ENCODE measurements at regions not wholly inside any gene's neighbourhood (a gene's known extent, or its start where the extent isn't known, plus 50 kb on each side); places are given as distances from the start of the nearest gene placed in this dataset.
"Not testable (repeated sequence)": the region's sequence is repeated elsewhere in the genome, so short reads cannot be mapped to it uniquely, and the experiment has no call there.

DNA sequence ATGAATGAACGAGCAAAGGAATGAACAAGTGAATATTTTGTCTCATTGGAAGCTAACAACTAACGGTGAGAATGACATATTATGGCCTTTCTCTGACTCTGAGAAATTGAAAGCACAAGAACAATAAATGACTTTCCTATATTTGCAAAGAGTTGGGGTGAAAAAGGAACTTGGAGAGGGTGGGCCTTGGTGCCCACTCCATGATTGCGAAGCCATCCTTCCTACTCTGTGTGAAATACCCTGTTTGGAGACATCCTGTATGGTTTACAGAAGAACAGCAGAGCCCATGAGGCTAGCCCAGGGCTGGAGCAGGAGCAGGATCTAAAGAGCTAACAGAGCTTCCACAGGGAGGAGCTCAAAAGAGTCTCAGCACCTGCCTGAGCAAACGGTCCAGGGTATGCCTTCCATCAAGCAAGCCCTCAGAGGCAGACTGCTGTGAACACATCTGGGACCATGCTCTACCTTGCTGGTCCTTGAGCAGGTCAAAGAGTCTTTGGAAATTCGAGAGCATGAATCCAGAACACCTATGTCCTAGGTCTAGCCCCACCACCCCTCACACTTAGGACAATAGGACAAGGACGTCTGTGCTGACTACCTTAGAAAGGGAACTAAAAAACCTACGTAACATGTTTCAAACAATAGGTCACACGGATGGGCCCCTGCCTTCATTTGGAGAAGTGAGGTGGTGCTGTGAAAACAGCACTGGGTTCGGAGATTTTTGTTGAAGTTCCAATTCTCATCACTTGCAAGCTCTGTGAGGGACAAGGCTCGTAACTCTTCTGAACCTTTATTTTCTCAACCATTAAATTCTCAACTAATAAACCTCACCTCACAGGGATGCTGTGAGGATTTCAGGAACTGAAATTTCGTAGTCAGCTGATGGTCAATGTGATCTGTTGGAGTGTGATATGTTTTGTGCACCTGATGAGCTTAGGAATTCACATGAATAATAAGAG is 377.4 kb downstream of the RRAGC start:
- Histone ChIP-seq H3K4me3 (no peak overlapping the region), H3K4me1 (replicated peaks) (no peaks in the 10 kb centered on the region), H3K27ac (no peak overlapping the region), H3K9me3 (replicated peaks) (no peaks in the 10 kb centered on the region), H3K27me3 (replicated peaks) (no peaks in the 10 kb centered on the region; the same call in 1 of the 2 replicates), H3K36me3 (no peaks in the 10 kb centered on the region)
- no peak for DNase-seq (ENCODE audit: low read depth in 1 of 2, low spot score in 2 of 2)

DNA sequence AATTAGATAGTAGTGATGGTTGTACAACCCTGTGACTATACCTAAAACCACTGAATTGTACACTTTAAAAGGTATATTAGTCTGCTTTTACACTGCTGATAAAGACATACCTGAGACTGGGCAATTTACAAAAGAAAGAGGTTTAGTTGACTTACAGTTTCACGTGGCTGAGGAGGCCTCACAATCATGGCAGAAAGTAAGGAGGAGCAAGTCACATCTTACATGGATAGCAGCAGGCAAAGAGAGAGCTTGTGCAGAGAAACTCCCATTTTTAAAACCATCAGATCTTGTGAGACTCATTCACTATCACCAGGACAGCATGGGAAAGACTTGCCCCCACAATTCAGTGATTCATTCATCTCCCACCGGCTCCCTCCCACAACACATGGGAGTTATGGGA is 379.9 kb downstream of the RRAGC start:
- not testable (repeated sequence) for H3K27ac ChIP-seq; H3K4me3 ChIP-seq; DNase-seq (ENCODE audit: low read depth in 1 of 2, low spot score in 2 of 2); H3K9me3 ChIP-seq (replicated peaks); H3K4me1 ChIP-seq (replicated peaks); H3K36me3 ChIP-seq
- peaks cover 11% of the 10 kb centered on the region; the same call in 1 of the 2 replicates for H3K27me3 ChIP-seq (replicated peaks)

DNA sequence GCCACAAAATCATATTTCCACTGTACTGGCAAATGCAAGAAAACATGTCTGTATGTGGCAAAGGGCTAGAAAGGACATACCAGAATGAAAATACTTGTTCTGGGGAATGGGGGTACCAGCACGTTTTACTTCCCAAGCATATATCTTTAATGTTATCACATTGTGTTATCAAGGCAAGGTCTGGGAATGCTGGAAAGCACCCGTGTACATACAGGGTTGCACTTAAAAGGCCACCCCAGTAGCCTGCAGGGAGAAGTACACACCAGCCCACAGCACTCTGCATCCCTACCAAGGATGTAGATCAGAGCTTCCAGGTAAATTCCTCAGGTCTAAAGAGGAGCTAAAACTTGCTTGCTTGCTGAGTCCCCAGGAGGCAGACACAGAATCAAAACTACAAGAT is 381.8 kb downstream of the RRAGC start:
- no peak overlapping the region for H3K27ac ChIP-seq
- H3K4me1 ChIP-seq (replicated peaks), result no peaks in the 10 kb centered on the region
- H3K36me3 ChIP-seq, result no peaks in the 10 kb centered on the region
- DNase-seq (ENCODE audit: low read depth in 1 of 2, low spot score in 2 of 2), result no peak
- H3K9me3 ChIP-seq (replicated peaks), result no peaks in the 10 kb centered on the region
- peaks cover 11% of the 10 kb centered on the region; the same call in 1 of the 2 replicates for H3K27me3 ChIP-seq (replicated peaks)
- no peak overlapping the region for H3K4me3 ChIP-seq

GRCh38 chr1:38476850-38477178 is 382.8 kb downstream of the RRAGC start:
- Histone ChIP-seq H3K9me3 (replicated peaks) (no peaks in the 10 kb centered on the region), H3K4me1 (replicated peaks) (no peaks in the 10 kb centered on the region), H3K27me3 (replicated peaks) (peaks cover 11% of the 10 kb centered on the region; the same call in 1 of the 2 replicates), H3K36me3 (no peaks in the 10 kb centered on the region), H3K27ac (no peak overlapping the region), H3K4me3 (no peak overlapping the region)
- no peak for DNase-seq (ENCODE audit: low read depth in 1 of 2, low spot score in 2 of 2)

DNA sequence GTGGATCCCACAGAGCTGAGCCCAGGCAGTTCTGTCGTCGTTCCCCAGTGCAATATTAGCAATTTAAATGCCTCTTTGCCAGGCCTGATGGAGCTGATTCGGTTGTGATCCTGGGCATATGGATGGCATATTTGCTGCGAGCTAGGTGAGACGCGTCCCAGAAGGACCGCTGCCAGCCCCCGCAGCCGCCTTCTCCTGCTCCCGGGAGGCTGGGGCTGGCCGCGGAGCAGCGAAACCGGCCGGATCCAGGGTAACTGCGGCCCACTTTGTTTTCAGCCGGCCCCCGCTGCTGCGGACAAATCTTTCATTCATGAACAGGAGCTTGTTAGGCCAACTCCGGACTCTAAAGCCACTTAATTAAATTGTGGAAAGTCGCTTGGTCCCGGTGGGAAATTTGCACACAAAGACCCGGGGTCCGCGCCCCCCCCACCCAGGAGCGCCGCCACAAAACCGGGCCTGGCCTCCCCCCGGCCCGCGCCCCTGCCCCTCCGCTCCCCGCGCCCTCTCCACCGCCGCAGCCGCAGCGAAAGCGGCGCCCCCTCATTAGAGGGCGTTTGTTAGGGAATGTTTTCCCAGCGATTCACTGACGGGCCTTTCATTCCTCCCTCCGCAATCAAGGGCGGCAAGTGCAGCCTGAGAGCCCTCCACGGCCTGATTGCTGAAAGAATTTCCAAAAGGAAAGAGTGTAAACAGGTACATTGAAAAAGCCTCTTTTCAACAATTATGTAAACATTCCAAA is 383.3 kb downstream of the RRAGC start:
- no peak overlapping the region for H3K27ac ChIP-seq
- no peaks in the 10 kb centered on the region for H3K4me1 ChIP-seq (replicated peaks)
- no peak for DNase-seq (ENCODE audit: low read depth in 1 of 2, low spot score in 2 of 2)
- no peak overlapping the region for H3K4me3 ChIP-seq
- no peaks in the 10 kb centered on the region for H3K36me3 ChIP-seq
- no peaks in the 10 kb centered on the region for H3K9me3 ChIP-seq (replicated peaks)
- peaks cover 11% of the 10 kb centered on the region; the same call in 1 of the 2 replicates for H3K27me3 ChIP-seq (replicated peaks)

DNA sequence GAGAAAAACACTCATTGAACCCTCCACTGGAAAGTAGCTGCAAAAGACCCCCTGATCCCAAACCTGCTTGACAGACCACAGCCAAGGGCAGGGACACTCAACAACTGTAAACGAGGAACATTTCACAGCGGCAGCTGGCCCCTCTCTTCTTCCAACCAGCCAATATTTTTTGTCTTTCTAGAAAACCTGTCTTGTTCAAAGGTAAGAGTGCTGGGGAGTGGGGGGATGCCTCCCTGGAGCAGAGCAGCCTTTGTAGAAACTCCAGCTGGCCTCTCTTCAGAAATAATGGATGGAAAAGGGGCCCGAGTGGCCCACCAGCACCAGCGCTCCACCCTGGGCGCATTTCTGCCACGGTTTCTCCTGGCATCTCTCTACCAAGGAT is 384.0 kb downstream of the RRAGC start:
- no peak overlapping the region for H3K4me3 ChIP-seq

GRCh38 chr1:38474738-38475623 is 384.6 kb downstream of the RRAGC start:
- H3K9me3 ChIP-seq (replicated peaks), result no peaks in the 10 kb centered on the region
- no peak overlapping the region for H3K27ac ChIP-seq
- H3K27me3 ChIP-seq (replicated peaks), result peaks cover 11% of the 10 kb centered on the region; the same call in 1 of the 2 replicates
- H3K4me1 ChIP-seq (replicated peaks), result no peaks in the 10 kb centered on the region
- no peaks in the 10 kb centered on the region for H3K36me3 ChIP-seq
- H3K4me3 ChIP-seq, result no peak overlapping the region
- no peak for DNase-seq (ENCODE audit: low read depth in 1 of 2, low spot score in 2 of 2)

More for the DNA sequence above, 384.0 kb downstream of the RRAGC start:
- no peak for DNase-seq (ENCODE audit: low read depth in 1 of 2, low spot score in 2 of 2)
- H3K27ac ChIP-seq, result no peak overlapping the region
- no peaks in the 10 kb centered on the region for H3K36me3 ChIP-seq
- no peaks in the 10 kb centered on the region for H3K9me3 ChIP-seq (replicated peaks)
- no peaks in the 10 kb centered on the region for H3K4me1 ChIP-seq (replicated peaks)
- H3K27me3 ChIP-seq (replicated peaks), result peaks cover 11% of the 10 kb centered on the region; the same call in 1 of the 2 replicates

DNA sequence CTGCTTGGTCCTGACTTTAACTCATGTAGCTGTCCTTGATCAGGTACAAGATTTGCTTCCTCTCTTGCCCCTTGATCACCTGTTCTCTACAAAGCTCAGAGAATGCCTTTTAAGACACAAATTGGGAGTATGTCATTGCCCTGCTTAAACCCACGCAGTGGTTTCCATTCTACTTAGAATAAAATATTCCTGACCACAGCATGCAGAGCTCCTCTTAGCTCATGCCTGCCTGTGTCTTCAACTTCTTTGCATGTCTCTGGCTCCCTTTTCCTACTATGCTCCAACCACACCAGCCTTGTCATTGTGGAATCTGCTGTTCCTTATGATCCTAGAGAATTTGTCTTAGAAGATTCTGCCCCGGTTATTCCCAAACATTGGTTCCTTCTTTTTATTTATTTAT is 393.1 kb downstream of the RRAGC start:
- no peak for DNase-seq (ENCODE audit: low read depth in 1 of 2, low spot score in 2 of 2)
- Histone ChIP-seq H3K4me1 (replicated peaks) (no peaks in the 10 kb centered on the region), H3K4me3 (no peak overlapping the region), H3K36me3 (no peaks in the 10 kb centered on the region), H3K27me3 (replicated peaks) (peaks cover 12% of the 10 kb centered on the region), H3K9me3 (replicated peaks) (0 out of 2 replicates have a peak, but pooled peaks cover 2% of the 10 kb centered on the region), H3K27ac (no peak overlapping the region)

DNA sequence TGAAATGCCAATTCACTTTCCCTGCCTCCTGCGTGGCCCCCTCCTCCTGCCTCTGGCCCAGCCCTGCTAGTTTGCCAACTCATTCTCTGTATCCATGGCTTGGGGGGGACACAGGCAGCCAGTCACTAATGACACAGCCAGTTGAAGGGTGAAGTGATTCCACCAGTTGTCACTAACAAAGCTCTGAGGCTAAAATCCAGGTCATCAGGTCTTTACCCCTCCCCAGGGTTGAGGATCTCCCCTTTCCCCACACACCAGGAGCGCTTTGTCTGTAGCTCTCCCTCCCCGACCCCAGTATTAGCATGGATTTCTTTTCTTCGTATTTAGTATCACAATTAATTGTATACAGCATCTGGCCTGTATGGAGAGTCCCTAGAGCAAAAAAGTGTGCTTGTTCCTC is 394.1 kb downstream of the RRAGC start:
- no peaks in the 10 kb centered on the region for H3K36me3 ChIP-seq
- H3K4me1 ChIP-seq (replicated peaks), result no peaks in the 10 kb centered on the region
- H3K27me3 ChIP-seq (replicated peaks), result peaks cover 12% of the 10 kb centered on the region
- H3K4me3 ChIP-seq, result no peak overlapping the region
- peaks cover 2% of the 10 kb centered on the region; the same call in 1 of the 2 replicates for H3K9me3 ChIP-seq (replicated peaks)
- no peak for DNase-seq (ENCODE audit: low read depth in 1 of 2, low spot score in 2 of 2)
- no peak overlapping the region for H3K27ac ChIP-seq

- DNase-seq (ENCODE audit: low read depth in 1 of 2, low spot score in 2 of 2), result no peak
- Histone ChIP-seq H3K27ac (no peak overlapping the region), H3K4me3 (no peak overlapping the region), H3K4me1 (replicated peaks) (no peaks in the 10 kb centered on the region), H3K9me3 (replicated peaks) (peaks cover 2% of the 10 kb centered on the region; the same call in 1 of the 2 replicates), H3K27me3 (replicated peaks) (peaks cover 12% of the 10 kb centered on the region), H3K36me3 (no peaks in the 10 kb centered on the region)
Observed at GRCh38 chr1:38464071-38464661, 395.4 kb downstream of the RRAGC start.

DNA sequence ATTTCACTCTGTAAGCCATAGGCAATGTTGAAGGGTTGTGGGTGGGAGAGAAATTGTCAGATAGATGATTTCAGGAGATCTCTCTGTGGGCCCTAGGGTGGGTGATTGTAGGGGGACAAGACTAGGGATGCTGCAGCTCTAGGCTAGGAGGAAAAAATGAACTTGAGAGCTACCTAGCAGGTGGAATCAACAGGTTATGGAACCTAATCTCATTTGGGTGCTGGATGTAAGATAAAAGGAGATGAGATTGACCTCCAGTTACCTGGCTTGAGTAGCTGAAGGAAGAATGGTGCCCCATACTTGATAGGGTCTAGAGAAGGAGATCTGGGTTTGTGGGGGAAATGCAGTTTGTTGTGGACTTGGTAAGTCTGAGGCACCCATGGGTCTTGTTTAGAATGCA is 396.5 kb downstream of the RRAGC start:
- no peak overlapping the region for H3K27ac ChIP-seq
- H3K27me3 ChIP-seq (replicated peaks), result peaks cover 8% of the 10 kb centered on the region
- no peaks in the 10 kb centered on the region for H3K36me3 ChIP-seq
- DNase-seq (ENCODE audit: low read depth in 1 of 2, low spot score in 2 of 2), result no peak
- H3K9me3 ChIP-seq (replicated peaks), result no peaks in the 10 kb centered on the region; the same call in 1 of the 2 replicates
- no peak overlapping the region for H3K4me3 ChIP-seq
- no peaks in the 10 kb centered on the region for H3K4me1 ChIP-seq (replicated peaks)

GRCh38 chr1:38456531-38456876 is 403.1 kb downstream of the RRAGC start:
- Histone ChIP-seq H3K4me3 (no peak overlapping the region), H3K27me3 (replicated peaks) (no peaks in the 10 kb centered on the region), H3K36me3 (no peaks in the 10 kb centered on the region), H3K4me1 (replicated peaks) (peaks cover 22% of the 10 kb centered on the region), H3K9me3 (replicated peaks) (no peaks in the 10 kb centered on the region; the same call in 1 of the 2 replicates), H3K27ac (no peak overlapping the region)
- no peak for DNase-seq (ENCODE audit: low read depth in 1 of 2, low spot score in 2 of 2)
